NCI-H226 (cell line): ENCODE measurements at regions not wholly inside any gene's neighbourhood (a gene's known extent, or its start where the extent isn't known, plus 50 kb on each side); places are given as distances from the start of the nearest gene placed in this dataset.
"Not testable (repeated sequence)": the region's sequence is repeated elsewhere in the genome, so short reads cannot be mapped to it uniquely, and the experiment has no call there.

ENCODE experiments used
- DNase-seq: peaks from one replicate; pipeline ENCODE4 v3.0.0-alpha.2; 2015

DNA sequence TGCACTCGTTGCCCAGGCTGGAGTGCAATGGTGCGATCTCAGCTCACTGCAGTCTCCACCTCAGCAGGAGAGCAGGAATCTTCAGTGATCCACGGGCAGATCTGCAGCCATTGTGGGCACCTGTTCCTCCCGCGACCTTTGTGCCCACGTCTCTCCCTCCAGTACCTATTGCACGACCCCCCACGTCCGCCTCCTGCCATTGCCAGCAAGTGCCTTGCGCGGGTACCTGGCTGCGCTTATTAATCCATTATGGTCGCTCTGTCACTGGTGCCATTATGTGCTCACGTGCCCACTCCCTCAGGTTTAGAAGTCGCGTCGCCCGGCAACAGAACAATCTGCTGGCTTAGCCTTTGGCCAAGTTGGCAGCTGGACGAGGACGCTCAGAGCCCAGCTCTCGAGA, 146.2 kb upstream of the C1QTNF3 start:
- not testable (repeated sequence) for DNase-seq

GRCh38 chr5:34189752-34190411, 146.9 kb upstream of the C1QTNF3 start:
- DNase-seq: not testable (repeated sequence)

- not testable (repeated sequence) for DNase-seq
These were observed 147.5 kb upstream of the C1QTNF3 start for GRCh38 chr5:34190466-34190865.

- not testable (repeated sequence) for DNase-seq
These were observed 148.3 kb upstream of the C1QTNF3 start for GRCh38 chr5:34191279-34191744.

DNA sequence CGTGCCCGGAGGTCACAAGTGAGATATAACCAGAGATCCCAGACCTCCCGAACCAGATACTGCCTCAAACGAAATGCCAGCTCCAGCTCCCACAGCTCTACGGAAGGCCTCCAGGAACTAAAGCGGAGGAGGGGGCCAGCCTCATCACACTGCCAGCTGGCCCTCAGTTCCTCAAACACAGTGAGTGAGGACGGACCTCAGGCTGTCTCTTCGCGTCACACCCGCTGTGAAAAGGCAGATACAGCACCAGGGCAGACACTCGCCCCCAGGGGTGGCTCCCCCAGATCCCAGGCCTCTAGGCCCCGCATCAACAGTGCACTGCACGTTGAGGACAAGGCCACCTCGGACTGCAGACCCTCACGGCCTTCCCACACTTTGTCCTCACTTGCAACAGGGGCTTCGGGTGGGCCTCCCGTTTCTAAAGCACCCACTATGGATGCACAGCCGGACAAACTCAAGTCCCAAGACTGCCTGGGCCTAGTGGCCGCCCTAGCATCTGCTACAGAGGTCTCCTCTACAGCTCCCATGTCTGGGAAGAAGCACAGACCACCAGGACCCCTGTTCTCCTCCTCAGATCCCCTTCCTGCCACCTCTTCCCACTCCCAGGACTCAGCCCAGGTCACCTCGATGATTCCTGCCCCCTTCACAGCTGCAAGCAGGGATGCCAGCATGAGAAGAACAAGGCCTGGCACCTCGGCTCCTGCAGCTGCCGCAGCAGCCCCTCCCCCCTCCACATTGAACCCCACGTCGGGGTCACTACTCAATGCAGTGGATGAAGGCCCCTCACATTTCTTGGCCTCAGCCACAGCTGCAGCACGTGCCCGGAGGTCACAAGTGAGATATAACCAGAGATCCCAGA, 149.3 kb upstream of the C1QTNF3 start:
- not testable (repeated sequence) for DNase-seq

DNA sequence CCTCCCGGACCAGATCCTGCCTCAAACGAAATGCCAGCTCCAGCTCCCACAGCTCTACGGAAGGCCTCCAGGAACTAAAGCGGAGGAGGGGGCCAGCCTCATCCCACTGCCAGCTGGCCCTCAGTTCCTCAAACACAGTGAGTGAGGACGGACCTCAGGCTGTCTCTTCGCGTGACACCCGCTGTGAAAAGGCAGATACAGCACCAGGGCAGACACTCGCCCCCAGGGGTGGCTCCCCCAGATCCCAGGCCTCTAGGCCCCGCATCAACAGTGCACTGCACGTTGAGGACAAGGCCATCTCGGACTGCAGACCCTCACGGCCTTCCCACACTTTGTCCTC, 149.9 kb upstream of the C1QTNF3 start:
- not testable (repeated sequence) for DNase-seq

DNA sequence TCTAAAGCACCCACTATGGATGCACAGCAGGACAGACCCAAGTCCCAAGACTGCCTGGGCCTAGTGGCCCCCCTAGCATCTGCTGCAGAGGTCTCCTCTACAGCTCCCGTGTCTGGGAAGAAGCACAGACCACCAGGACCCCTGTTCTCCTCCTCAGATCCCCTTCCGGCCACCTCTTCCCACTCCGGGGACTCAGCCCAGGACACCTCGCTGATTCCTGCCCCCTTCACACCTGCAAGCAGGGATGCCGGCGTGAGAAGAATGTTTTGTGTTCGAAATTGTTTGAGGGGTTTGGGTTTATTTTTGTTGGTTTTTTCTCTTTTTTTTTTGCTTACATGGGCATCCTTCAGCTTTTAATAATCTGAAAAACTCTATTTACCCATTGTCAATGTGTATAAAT, 150.3 kb upstream of the C1QTNF3 start:
- not testable (repeated sequence) for DNase-seq

- not testable (repeated sequence) for DNase-seq
These were observed 150.8 kb upstream of the C1QTNF3 start for GRCh38 chr5:34193804-34194203.

DNA sequence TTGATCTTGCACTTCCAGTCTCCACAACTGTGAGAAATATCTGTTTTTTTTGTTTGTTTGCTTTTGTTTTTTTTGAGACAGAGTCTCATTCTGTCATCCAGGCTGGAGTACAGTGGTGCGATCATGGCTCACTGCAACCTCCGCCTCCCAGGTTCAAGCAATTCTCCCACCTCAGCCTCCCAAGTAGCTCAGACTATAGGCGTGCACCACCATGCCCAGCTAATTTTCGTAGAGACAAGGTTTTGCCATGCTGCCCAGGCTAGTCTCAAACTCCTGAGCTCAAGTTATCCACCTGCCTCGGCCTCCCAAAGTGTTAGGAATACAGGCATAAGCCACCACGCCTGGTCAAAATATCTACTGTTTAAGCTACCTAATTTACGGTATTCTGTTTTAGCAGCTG, 153.1 kb upstream of the C1QTNF3 start:
- not testable (repeated sequence) for DNase-seq

GRCh38 chr5:34205347-34205746, 162.3 kb upstream of the C1QTNF3 start:
- not testable (repeated sequence) for DNase-seq

GRCh38 chr5:34217386-34217785, 174.4 kb upstream of the C1QTNF3 start:
- DNase-seq: peak; percentile 72

DNA sequence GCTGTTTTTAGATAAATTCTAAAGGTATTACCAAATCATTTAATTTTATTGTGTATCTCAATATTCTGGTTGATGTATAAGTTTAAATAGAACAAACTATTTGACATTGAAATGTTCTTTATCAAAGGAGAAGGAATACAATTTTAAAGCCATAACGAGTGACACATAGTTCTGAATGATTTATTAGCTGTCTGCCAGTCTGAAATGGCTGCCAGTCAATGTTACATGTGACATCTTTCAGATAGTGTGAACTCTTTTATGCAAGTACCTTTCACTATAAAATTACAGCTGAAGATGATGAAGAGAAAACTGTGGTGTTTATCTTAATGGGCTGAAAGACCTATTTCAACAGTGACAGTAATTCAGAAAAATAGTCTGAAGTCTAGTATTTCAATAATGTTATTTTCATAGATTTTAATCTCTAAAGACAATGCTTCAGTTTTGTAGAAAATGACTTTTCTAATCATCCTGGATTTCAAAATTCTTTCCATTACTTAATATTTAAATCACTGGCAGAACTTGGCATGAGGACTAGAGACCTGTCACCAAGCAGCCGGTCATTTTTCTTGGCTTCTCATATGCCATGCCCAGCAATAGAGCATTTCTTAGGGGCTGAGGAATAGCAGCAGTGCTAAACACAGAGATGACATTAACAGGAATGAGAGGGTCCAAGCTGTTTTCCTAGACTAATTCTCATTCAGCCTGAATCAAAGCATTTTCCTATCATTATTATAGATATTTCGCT, 178.5 kb upstream of the C1QTNF3 start:
- DNase-seq: not testable (repeated sequence)

DNA sequence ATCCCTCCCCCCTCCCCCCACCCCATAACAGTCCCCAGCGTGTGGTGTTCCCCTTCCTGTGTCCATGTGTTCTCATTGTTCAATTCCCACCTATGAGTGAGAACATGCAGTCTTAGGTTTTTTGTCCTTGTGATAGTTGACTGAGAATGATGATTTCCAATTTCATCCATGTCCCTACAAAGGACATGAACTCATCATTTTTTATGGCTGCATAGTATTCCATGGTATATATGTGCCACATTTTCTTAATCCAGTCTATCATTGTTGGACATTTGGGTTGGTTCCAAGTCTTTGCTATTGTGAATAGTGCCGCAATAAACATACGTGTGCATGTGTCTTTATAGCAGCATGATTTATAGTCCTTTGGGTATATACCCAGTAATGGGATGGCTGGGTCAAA, 180.1 kb upstream of the C1QTNF3 start:
- DNase-seq: not testable (repeated sequence)

DNA sequence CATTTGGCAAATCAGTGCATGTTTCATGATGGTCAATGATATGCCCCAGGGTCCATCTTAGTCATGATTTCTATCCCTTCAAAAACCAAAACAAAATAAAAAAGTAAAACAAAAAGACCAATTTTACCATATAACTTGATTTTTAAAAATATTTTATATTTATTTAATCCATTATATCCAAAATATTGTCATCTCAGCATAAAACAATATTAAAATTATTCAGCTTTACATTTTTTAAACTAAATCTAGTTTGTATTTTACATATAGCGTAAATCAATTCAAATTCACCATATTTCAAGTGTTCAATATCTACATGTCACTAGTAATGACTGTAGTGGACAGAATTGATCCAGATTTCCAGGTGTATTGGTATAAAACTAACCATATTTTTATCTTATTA, 187.4 kb upstream of the C1QTNF3 start:
- not testable (repeated sequence) for DNase-seq

- not testable (repeated sequence) for DNase-seq
These were observed 200.8 kb upstream of the C1QTNF3 start for GRCh38 chr5:34243802-34244201.

- DNase-seq: peak; percentile 3
These were observed 201.4 kb upstream of the C1QTNF3 start for GRCh38 chr5:34244281-34245031.

GRCh38 chr5:34245032-34245394, 202.0 kb upstream of the C1QTNF3 start:
- not testable (repeated sequence) for DNase-seq

DNA sequence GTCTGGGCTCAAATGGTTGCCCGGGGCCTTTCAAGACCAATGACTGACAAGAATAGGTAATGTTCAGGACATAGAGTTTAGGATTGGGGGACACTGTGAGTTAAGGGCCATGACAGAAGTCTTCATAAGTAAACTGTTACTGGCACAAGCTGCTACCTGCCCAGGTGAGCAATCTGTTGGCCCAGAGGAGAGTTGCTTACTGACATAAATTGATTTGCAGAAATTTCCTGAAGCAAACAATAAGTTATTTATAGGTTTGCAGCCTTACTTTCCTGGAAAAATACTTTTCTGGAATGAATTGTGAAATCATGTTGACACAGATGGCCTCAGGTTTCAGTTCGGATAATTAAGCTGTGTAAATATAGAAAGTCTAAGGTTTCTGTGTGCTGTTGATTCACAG, 202.8 kb upstream of the C1QTNF3 start:
- not testable (repeated sequence) for DNase-seq

DNA sequence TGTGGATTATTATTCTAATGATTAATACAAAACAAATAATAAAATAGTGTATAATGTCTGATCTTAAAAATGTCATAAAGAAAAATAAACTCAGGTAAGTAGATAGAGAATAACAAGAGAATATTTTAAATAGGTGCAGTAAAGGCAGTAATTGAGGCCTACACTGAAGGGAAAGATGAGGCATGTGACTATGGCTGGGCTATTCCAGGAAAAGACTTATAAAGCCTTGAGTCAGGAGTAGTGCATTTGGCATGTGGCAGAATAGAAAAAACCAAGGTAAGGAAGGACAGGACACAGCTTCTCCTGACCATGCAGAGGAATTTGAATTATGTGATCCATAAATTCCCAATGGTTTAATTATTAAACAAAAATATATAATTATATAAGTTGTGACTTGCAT, 215.6 kb upstream of the C1QTNF3 start:
- not testable (repeated sequence) for DNase-seq

DNA sequence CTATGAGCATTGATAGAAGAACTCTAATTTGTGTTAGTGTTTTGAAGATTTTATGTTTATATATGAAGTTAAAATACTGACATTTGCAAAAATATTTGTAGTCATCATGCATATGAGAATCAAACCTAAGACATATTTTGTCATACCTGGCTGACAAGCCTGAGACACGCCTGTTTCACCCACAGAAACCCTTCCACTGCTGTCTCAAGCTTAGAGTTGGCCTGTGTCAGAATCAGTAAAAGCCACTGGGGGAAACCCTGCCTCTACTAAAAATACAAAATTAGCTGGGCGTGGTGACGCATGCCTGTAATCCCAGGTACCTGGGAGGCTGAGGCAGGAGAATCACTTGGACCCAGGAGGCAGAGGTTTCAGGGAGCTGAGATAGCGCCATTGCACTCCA, 218.0 kb upstream of the C1QTNF3 start:
- DNase-seq: not testable (repeated sequence)

DNA sequence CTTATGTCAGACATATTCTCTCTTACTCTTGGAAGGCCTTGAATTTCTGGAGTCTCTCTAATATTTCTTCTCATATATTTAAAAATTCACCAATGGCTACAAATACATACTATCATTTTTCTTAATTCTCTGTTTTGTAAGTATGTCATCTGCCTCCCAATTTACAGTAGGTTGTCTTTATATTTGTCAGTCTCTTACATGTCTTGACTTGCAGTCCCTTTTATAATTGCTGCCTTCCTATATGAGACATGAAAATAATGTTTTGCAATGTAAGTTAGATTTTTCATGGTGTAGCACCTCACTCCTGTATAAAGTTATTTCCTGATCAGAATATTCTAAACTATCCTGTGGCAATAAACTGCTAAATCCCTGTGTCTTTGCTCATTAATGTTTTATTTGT, 223.1 kb upstream of the C1QTNF3 start:
- not testable (repeated sequence) for DNase-seq

DNA sequence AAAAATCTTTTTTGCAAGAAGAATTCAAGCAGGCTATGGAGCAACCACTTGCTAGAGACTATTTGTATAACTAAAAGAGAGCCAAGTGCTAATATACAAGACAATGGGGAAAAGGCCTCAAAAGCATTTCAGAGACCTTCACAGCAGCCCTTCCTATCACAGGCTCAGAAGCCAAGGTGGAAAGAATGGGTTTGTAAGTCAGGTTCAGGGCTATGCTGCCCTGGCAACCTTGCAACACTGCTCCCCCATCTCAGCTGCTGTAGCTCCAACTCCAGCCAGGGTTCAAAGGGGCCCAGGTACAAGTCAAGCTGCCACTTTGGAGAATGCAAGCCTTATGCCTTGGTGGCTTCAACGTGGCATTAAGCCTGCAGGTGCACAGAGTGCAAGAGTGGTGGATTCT, 253.7 kb upstream of the C1QTNF3 start:
- not testable (repeated sequence) for DNase-seq

- DNase-seq: not testable (repeated sequence)
These were observed 286.2 kb upstream of the C1QTNF3 start for GRCh38 chr5:34329201-34329600.
